OCI-LY7 (cell line): ENCODE measurements at regions not wholly inside any gene's neighbourhood (a gene's known extent, or its start where the extent isn't known, plus 50 kb on each side); places are given as distances from the start of the nearest gene placed in this dataset.

Experiments
- BruUV-seq: library from RNA; stranded (reverse); fragments of 400-500 nt; replicated peaks from 2 replicates; lab custom pipeline; 2021; lab: Mats Ljungman, UMichigan
- CTCF ChIA-PET: fragments of 300-600 bp; sonication (Branson Sonifier 250); formaldehyde crosslinking; loops from one replicate; lab custom pipeline; 2022; ENCODE audit warnings: antibody characterized with exemption; ENCODE audit not compliant: unreplicated experiment; lab: Charles Lee
- POLR2A ChIA-PET: fragments of 300-600 bp; sonication (Branson Sonifier 250); formaldehyde crosslinking; loops from one replicate; lab custom pipeline; 2022; ENCODE audit warnings: antibody characterized with exemption; lab: Charles Lee
- DNase-seq: peaks from one replicate; pipeline ENCODE4 v3.0.0-alpha.2; 2015; ENCODE audit warnings: low spot score
- H2AFZ ChIP-seq: fragments of 200-600 bp; sonication (generic), shearing (Covaris generic); 2 replicates; pipeline ENCODE4 v1.6.1; 2014; ENCODE audit warnings: mild to moderate bottlenecking, antibody characterized with exemption, low read length, moderate library complexity
- H3K27ac ChIP-seq: fragments of 200-600 bp; sonication (generic); 2 replicates; pipeline ENCODE4 v1.5.1; 2014; ENCODE audit warnings: mixed run types, low read depth, mild to moderate bottlenecking, moderate library complexity, low read length, inconsistent platforms; ENCODE audit not compliant: poor library complexity, severe bottlenecking
- H3K36me3 ChIP-seq: fragments of 200-600 bp; sonication (generic); 2 replicates; pipeline ENCODE4 v1.6.1; 2014; ENCODE audit warnings: mild to moderate bottlenecking, antibody characterized with exemption, low read length, moderate library complexity, mixed read lengths; ENCODE audit not compliant: insufficient read depth
- H3K4me1 ChIP-seq: fragments of 200-600 bp; sonication (generic); 2 replicates; pipeline ENCODE4 v1.5.1; 2014; ENCODE audit warnings: mild to moderate bottlenecking, low read length; ENCODE audit not compliant: insufficient read depth, poor library complexity, severe bottlenecking
- H3K4me2 ChIP-seq: fragments of 200-600 bp; sonication (generic); 2 replicates; pipeline ENCODE4 v1.6.1; 2014; ENCODE audit warnings: mild to moderate bottlenecking, low read length
- H3K4me3 ChIP-seq: fragments of 200-600 bp; sonication (generic); 2 replicates; pipeline ENCODE4 v1.5.1; 2014; ENCODE audit warnings: mild to moderate bottlenecking, low read depth, low read length; ENCODE audit not compliant: poor library complexity, severe bottlenecking
- H3K79me2 ChIP-seq: fragments of 200-600 bp; sonication (generic); 2 replicates; pipeline ENCODE4 v1.6.1; 2016; ENCODE audit warnings: low read depth, mild to moderate bottlenecking, low read length, moderate library complexity, mixed read lengths; ENCODE audit not compliant: insufficient read depth
- H3K9me2 ChIP-seq: fragments of 200-600 bp; sonication (generic); 2 replicates; pipeline ENCODE4 v1.6.1; 2016; ENCODE audit warnings: mild to moderate bottlenecking, low read length, mixed read lengths; ENCODE audit not compliant: insufficient read depth
- H3K9me3 ChIP-seq: fragments of 200-600 bp; sonication (generic); 2 replicates; pipeline ENCODE4 v1.6.1; 2014; ENCODE audit warnings: mild to moderate bottlenecking, mixed run types, low read length, mixed read lengths
- H4K20me1 ChIP-seq: fragments of 200-600 bp; sonication (generic); 2 replicates; pipeline ENCODE4 v1.6.1; 2014; ENCODE audit warnings: mild to moderate bottlenecking, antibody characterized with exemption, low read length, moderate library complexity, mixed read lengths; ENCODE audit not compliant: insufficient read depth
- EZH2phosphoT487 ChIP-seq: fragments of 200-600 bp; sonication (generic); IDR thresholded peaks from 2 replicates; pipeline ENCODE4 v1.6.1; 2018; ENCODE audit warnings: low read depth, borderline replicate concordance, mild to moderate bottlenecking, mixed run types, antibody characterized with exemption, low read length, moderate library complexity, mixed read lengths
- intact Hi-C: fragments of 100-400 bp; cut with micrococcal nuclease; formaldehyde crosslinking; loops from one replicate; pipeline ENCODE4 v1.10.0; 2022; ENCODE audit not compliant: unreplicated experiment
- TF ChIP-seq, protein P1 (sequence below): fragments of 200-600 bp; sonication (generic); conservative IDR thresholded peaks from 2 replicates; pipeline ENCODE4 v1.5.1; 2014; ENCODE audit warnings: mild to moderate bottlenecking, antibody characterized with exemption, low read length, moderate library complexity, mixed read lengths

DNA sequence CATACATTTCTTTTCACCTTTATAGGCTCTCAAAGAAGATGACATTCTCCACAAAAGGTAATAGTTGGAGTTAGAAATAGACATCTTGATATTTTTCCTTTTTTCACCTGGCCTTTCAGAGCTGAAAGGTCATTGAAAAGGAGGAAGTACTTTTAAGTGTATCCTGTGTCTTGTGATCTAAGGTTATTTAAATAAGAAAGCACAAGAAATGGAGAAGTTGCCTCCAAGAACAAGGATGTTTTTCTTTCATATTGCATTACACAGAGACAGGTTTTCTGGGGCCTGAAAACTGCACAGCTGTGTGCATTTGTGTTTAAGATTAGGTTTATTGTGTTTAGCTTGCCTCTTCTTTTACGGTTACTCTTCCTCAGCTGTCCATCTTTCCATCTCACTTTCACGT lies 103.4 kb upstream of the SEMA3D start:
- Histone ChIP-seq H3K9me2 (no peaks in the 10 kb centered on the region; the same call in 1 of the 2 replicates), H2AFZ (peak overlapping the region; percentile 32; the same call in 1 of the 2 replicates), H3K4me1 (peaks cover 23% of the 10 kb centered on the region), H3K36me3 (no peaks in the 10 kb centered on the region), H3K4me3 (peak overlapping the region; percentile 23), H3K9me3 (no peaks in the 10 kb centered on the region), H4K20me1 (no peaks in the 10 kb centered on the region), H3K79me2 (no peaks in the 10 kb centered on the region), H3K27ac (peak overlapping the region; percentile 59), H3K4me2 (peak overlapping the region; percentile 31; the same call in 1 of the 2 replicates)
- ChIA-PET CTCF (no interaction called here), POLR2A (interaction anchor here (0.5 kb wide), 1 partner anchor 213 kb away, joined by 4 read pairs; no protein-coding TSS in a partner anchor)
- TF ChIP-seq, protein P1, sequence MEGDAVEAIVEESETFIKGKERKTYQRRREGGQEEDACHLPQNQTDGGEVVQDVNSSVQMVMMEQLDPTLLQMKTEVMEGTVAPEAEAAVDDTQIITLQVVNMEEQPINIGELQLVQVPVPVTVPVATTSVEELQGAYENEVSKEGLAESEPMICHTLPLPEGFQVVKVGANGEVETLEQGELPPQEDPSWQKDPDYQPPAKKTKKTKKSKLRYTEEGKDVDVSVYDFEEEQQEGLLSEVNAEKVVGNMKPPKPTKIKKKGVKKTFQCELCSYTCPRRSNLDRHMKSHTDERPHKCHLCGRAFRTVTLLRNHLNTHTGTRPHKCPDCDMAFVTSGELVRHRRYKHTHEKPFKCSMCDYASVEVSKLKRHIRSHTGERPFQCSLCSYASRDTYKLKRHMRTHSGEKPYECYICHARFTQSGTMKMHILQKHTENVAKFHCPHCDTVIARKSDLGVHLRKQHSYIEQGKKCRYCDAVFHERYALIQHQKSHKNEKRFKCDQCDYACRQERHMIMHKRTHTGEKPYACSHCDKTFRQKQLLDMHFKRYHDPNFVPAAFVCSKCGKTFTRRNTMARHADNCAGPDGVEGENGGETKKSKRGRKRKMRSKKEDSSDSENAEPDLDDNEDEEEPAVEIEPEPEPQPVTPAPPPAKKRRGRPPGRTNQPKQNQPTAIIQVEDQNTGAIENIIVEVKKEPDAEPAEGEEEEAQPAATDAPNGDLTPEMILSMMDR: no peak
- TF ChIP-seq EZH2phosphoT487: no peak
- no TSS peak for BruUV-seq
- DNase-seq: peak; percentile 74
- intact Hi-C loops: loop anchor here (10.0 kb wide), 1 partner anchor 255 kb away; no protein-coding TSS in a partner anchor

DNA sequence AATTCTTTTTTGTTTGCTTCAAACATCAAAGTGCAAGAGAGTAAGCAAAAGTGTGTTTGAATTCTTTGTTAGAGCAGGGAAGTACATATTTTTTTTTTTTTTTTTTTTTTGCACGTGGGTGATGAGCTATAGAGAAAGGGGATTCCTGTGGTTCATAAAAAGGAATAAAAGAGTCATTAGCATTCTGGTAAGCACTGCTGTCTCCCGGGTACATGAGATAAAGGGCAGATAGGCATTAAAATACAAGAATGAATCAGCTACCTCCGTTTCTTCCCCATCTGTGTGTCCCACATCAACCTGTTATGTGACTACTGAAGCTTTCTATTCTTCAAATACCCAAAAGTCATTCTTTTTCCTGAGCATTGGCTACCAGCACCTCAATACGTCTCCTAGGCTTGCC lies 102.4 kb upstream of the SEMA3D start:
- Histone ChIP-seq H4K20me1 (no peaks in the 10 kb centered on the region), H3K79me2 (no peaks in the 10 kb centered on the region), H3K4me3 (no peak overlapping the region), H3K4me1 (peaks cover 23% of the 10 kb centered on the region), H3K27ac (no peak overlapping the region), H3K9me3 (no peaks in the 10 kb centered on the region), H3K36me3 (no peaks in the 10 kb centered on the region), H3K4me2 (no peak overlapping the region), H2AFZ (no peak overlapping the region), H3K9me2 (no peaks in the 10 kb centered on the region; the same call in 1 of the 2 replicates)
- BruUV-seq: no TSS peak
- no peak for DNase-seq
- ChIA-PET CTCF (no interaction called here), POLR2A (interaction anchor here (0.6 to 1.2 kb wide), 4 partner anchors 10 to 110 kb away, joined by 3 to 4 read pairs (median 4); no protein-coding TSS in a partner anchor)
- TF ChIP-seq, protein P1: no peak
- no peak for TF ChIP-seq EZH2phosphoT487
- intact Hi-C loops: no loop called here

DNA sequence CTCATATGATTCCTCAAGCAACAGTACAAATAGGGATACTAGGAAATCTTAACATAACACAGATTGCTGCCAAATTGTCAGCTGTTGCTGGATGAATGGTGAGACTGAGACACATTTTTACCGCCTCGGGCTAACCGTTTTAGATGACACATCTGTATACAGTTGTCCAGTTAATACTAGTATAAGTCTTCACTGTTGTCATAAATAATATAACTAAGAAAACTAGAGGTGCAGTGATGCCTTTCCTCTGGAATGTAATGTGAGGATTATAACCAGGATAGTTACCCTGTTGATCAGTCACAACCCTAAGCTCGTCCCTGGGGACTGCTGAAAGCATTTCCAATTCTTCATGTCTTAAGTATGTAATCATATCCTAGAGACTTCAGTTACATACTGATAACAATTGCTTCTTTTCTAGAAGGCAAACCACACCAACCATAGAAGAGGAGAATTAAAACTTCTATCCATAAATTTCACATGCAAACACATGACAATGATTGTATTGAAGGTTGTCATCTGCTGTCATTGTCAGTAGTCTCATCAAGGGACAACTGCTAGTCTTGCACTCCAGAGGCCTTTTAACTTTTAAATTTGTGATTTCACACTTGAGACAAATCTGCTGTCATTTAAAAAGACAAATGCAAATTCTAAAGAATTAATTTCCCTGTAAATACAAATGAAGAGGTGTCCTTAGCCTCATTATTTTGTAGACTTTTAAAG lies 100.4 kb upstream of the SEMA3D start:
- Histone ChIP-seq H3K9me2 (no peaks in the 10 kb centered on the region), H3K4me1 (peaks cover 13% of the 10 kb centered on the region), H3K9me3 (no peaks in the 10 kb centered on the region), H3K79me2 (no peaks in the 10 kb centered on the region), H4K20me1 (no peaks in the 10 kb centered on the region), H3K27ac (no peak overlapping the region), H3K4me3 (no peak overlapping the region), H3K4me2 (no peak overlapping the region), H3K36me3 (no peaks in the 10 kb centered on the region), H2AFZ (no peak overlapping the region)
- no TSS peak for BruUV-seq
- TF ChIP-seq, protein P1: no peak
- no peak for TF ChIP-seq EZH2phosphoT487
- ChIA-PET POLR2A (no interaction called here), CTCF (no interaction called here)
- intact Hi-C loops: no loop called here
- no peak for DNase-seq
